ENCODE measurements at regions not wholly inside any gene's neighbourhood (a gene's known extent, or its start where the extent isn't known, plus 50 kb on each side); places are given as distances from the start of the nearest gene placed in this dataset.

DNA sequence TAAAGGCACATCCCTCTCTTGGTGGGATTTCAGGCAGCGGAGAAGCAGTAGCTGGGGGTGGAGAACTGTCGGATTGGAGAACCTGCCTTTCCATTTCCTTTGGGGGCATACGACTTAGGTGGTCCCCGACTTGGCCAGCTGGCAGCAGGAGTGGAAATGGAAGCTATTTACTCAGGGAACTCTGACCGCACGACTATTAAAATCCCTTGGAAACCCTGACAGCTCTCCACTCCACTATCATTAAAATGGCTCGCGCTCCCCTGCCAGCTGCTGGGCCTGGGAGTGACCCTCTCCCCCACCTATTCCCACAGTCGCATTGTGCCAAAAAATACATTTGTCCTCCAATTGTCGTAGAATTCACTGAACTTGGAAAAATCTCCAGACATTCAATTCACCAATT, 77.7 kb upstream of the APCDD1 start:
- Histone ChIP-seq H3K4me3 (ENCODE audit: insufficient read length, low read depth) (no peak overlapping the region), H3K4me1 (ENCODE audit: insufficient read depth, insufficient read length) (no peaks in the 10 kb centered on the region), H3K9ac (ENCODE audit: insufficient read length, low read depth) (no peak overlapping the region), H3K9me3 (ENCODE audit: insufficient read depth, low read length) (no peaks in the 10 kb centered on the region), H3K27me3 (ENCODE audit: insufficient read depth, insufficient read length) (peaks cover 8% of the 10 kb centered on the region), H3K36me3 (ENCODE audit: insufficient read depth, insufficient read length, low read length) (no peaks in the 10 kb centered on the region)
- no peak for DNase-seq (ENCODE audit: low read depth, low spot score)
- TF ChIP-seq ZNF274 (IDR thresholded peaks at IDR 0.05; ENCODE audit: low read depth, low read length) (no peak), SUZ12 (IDR thresholded peaks at IDR 0.05; ENCODE audit: extremely low read depth, insufficient read depth, insufficient read length) (no peak), YY1 (IDR thresholded peaks at IDR 0.05; ENCODE audit: insufficient read depth, insufficient read length) (no peak)

DNA sequence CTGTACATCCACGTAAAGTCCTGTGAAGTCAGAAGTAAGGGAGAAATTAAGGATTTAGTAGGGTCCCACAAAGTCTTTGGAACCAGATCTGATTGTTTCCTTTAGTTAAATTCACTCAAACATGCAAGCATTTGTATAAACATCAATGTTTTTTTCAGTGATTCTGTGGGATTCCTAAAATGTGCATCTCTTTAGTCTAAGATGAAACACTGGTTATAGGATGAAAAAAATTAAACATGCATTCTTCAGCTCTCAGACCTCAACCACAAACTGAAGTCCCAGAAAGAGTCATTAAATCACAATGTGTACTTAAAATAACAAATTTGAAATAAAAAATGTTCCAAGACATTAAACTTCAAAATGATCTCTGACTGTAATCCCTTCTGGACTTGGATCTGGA, 76.5 kb upstream of the APCDD1 start:
- no peaks in the 10 kb centered on the region for H3K36me3 ChIP-seq (ENCODE audit: insufficient read depth, insufficient read length, low read length)
- no peak for DNase-seq (ENCODE audit: low read depth, low spot score)
- no peak overlapping the region for H3K9ac ChIP-seq (ENCODE audit: insufficient read length, low read depth)
- no peak overlapping the region for H3K4me3 ChIP-seq (ENCODE audit: insufficient read length, low read depth)
- H3K27me3 ChIP-seq (ENCODE audit: insufficient read depth, insufficient read length) = peaks cover 8% of the 10 kb centered on the region
- H3K4me1 ChIP-seq (ENCODE audit: insufficient read depth, insufficient read length) = no peaks in the 10 kb centered on the region
- TF ChIP-seq ZNF274 (IDR thresholded peaks at IDR 0.05; ENCODE audit: low read depth, low read length) (no peak), SUZ12 (IDR thresholded peaks at IDR 0.05; ENCODE audit: extremely low read depth, insufficient read depth, insufficient read length) (no peak), YY1 (IDR thresholded peaks at IDR 0.05; ENCODE audit: insufficient read depth, insufficient read length) (no peak)
- no peaks in the 10 kb centered on the region for H3K9me3 ChIP-seq (ENCODE audit: insufficient read depth, low read length)

DNA sequence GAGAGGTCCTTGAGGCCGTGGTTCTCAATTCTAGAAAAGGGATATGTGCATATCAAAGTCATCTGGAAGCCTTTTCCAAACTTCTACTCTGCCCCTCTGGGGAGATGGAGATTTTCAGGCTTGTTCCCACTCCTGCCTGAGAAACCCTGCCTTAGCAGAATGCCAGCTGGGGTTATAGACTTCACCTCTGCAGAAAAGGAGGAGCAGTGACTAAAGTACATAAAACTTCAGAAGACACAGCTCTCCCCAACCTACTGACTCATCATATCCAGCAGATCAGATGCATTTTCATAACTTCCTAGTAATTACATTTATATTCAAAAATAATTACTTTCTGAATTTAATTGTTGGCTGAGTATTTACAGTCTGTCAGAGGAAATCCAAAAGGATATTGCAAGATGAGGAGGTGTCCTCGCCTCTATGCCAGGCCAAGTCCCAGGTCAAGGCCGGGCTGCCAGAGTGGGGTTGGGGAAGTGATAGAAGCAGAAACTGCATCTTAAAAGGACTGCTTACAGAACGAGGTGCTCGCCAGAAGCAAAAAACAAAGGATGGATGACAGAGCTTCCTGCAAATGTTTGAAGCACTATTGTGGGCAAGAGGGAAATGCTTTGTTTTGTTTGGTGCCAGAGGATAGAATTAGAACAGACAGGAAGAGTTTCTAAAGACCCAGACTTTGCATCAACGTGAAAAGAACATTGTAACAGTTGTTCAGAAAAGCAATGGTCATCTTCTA, 75.6 kb upstream of the APCDD1 start:
- TF ChIP-seq SUZ12 (IDR thresholded peaks at IDR 0.05; ENCODE audit: extremely low read depth, insufficient read depth, insufficient read length) (no peak), ZNF274 (IDR thresholded peaks at IDR 0.05; ENCODE audit: low read depth, low read length) (no peak), YY1 (IDR thresholded peaks at IDR 0.05; ENCODE audit: insufficient read depth, insufficient read length) (no peak)

DNA sequence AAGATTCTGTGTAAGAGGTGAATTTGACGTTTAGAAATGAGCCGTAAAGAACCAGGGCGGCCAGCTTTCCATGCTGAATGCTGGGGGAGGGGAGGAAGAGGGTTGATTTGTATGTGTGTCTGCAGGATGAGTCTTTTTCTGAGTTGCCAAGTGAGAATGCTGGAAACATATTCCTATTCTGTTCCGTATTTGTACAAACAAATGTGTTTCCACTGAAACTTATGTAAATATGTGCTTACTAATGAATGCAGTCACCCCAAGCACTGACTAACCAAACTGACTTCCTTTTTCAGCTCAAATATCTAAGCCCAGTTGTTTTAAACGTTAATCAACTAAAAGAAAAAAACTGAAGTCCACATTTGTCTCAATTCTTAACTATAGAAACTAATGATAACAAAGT, 74.9 kb upstream of the APCDD1 start:
- TF ChIP-seq ZNF274 (IDR thresholded peaks at IDR 0.05; ENCODE audit: low read depth, low read length) (no peak), YY1 (IDR thresholded peaks at IDR 0.05; ENCODE audit: insufficient read depth, insufficient read length) (no peak), SUZ12 (IDR thresholded peaks at IDR 0.05; ENCODE audit: extremely low read depth, insufficient read depth, insufficient read length) (no peak)
- no peak for DNase-seq (ENCODE audit: low read depth, low spot score)

More for the DNA sequence above, 75.6 kb upstream of the APCDD1 start:
- Histone ChIP-seq H3K9me3 (ENCODE audit: insufficient read depth, low read length) (no peaks in the 10 kb centered on the region), H3K4me1 (ENCODE audit: insufficient read depth, insufficient read length) (no peaks in the 10 kb centered on the region), H3K4me3 (ENCODE audit: insufficient read length, low read depth) (no peak overlapping the region), H3K36me3 (ENCODE audit: insufficient read depth, insufficient read length, low read length) (no peaks in the 10 kb centered on the region), H3K27me3 (ENCODE audit: insufficient read depth, insufficient read length) (peaks cover 5% of the 10 kb centered on the region), H3K9ac (ENCODE audit: insufficient read length, low read depth) (no peak overlapping the region)
- DNase-seq (ENCODE audit: low read depth, low spot score) = no peak

DNA sequence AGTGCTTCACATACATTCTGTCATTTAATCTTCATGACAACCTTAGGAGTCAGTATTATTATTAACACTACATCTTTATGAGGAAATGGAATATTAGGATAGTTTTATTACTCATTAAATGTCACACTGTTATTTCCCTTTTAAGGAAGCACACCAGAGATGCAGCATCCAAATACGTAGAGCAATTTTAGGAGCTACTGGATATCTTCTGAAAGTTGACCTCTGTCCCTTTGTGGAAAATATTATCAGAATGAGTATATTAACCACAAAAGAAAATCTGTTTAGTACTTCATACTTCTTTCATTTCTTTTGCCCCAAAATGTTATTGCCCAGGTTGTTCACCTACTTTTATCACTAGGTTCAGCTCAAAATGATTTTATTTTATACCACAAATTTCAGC, 72.9 kb upstream of the APCDD1 start:
- DNase-seq (ENCODE audit: low read depth, low spot score) = no peak
- Histone ChIP-seq H3K9me3 (ENCODE audit: insufficient read depth, low read length) (no peaks in the 10 kb centered on the region), H3K36me3 (ENCODE audit: insufficient read depth, insufficient read length, low read length) (no peaks in the 10 kb centered on the region), H3K27me3 (ENCODE audit: insufficient read depth, insufficient read length) (no peaks in the 10 kb centered on the region), H3K9ac (ENCODE audit: insufficient read length, low read depth) (no peak overlapping the region), H3K4me3 (ENCODE audit: insufficient read length, low read depth) (no peak overlapping the region), H3K4me1 (ENCODE audit: insufficient read depth, insufficient read length) (no peaks in the 10 kb centered on the region)
- no peak for TF ChIP-seq SUZ12 (IDR thresholded peaks at IDR 0.05; ENCODE audit: extremely low read depth, insufficient read depth, insufficient read length)

More for the DNA sequence above, 74.9 kb upstream of the APCDD1 start:
- Histone ChIP-seq H3K4me1 (ENCODE audit: insufficient read depth, insufficient read length) (no peaks in the 10 kb centered on the region), H3K4me3 (ENCODE audit: insufficient read length, low read depth) (no peak overlapping the region), H3K36me3 (ENCODE audit: insufficient read depth, insufficient read length, low read length) (no peaks in the 10 kb centered on the region), H3K27me3 (ENCODE audit: insufficient read depth, insufficient read length) (no peaks in the 10 kb centered on the region), H3K9me3 (ENCODE audit: insufficient read depth, low read length) (no peaks in the 10 kb centered on the region), H3K9ac (ENCODE audit: insufficient read length, low read depth) (no peak overlapping the region)

DNA sequence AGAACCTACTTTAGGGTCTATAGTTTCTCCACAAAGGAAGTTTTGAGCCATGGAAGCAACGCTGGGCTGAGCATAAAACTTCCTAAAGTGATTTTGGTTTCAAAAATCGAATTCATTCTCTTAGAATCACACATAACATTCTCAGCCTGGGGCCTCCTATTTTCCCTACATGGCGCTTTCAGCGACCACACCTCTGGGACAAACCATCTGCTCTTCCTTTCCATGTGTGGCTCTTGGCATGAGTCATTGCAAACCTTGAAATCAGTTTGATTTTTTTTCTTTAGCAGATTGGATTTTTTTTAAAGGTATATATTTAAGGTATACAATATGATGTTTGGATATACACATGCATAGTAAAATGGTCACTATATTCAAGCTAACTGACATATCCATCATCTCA, 72.5 kb upstream of the APCDD1 start:
- H3K4me1 ChIP-seq (ENCODE audit: insufficient read depth, insufficient read length) = no peaks in the 10 kb centered on the region
- H3K36me3 ChIP-seq (ENCODE audit: insufficient read depth, insufficient read length, low read length) = no peaks in the 10 kb centered on the region
- no peak for DNase-seq (ENCODE audit: low read depth, low spot score)
- no peak overlapping the region for H3K9ac ChIP-seq (ENCODE audit: insufficient read length, low read depth)
- TF ChIP-seq SUZ12 (IDR thresholded peaks at IDR 0.05; ENCODE audit: extremely low read depth, insufficient read depth, insufficient read length) (no peak), YY1 (IDR thresholded peaks at IDR 0.05; ENCODE audit: insufficient read depth, insufficient read length) (no peak), ZNF274 (IDR thresholded peaks at IDR 0.05; ENCODE audit: low read depth, low read length) (no peak)
- H3K9me3 ChIP-seq (ENCODE audit: insufficient read depth, low read length) = no peaks in the 10 kb centered on the region
- H3K27me3 ChIP-seq (ENCODE audit: insufficient read depth, insufficient read length) = no peaks in the 10 kb centered on the region
- no peak overlapping the region for H3K4me3 ChIP-seq (ENCODE audit: insufficient read length, low read depth)

DNA sequence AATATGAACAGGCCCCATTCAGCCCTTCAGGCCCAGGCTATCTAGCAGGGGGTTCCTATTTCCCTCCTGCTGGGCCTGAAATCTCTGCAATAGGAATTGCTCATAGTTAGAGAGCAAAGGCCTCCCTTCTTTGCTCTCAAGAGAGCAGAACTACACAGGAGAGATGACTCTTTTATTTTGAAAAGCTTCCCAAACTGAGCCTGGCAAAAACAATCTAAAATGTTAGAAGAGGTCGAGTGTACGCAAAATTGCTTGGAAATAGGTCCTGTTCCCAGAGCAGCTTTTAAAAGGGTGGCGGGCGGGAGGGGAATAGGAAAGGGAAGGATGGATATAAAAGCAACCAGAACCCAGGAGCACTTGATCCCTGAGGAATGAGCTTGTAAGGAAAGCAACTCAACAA, 68.4 kb upstream of the APCDD1 start:
- Histone ChIP-seq H3K4me1 (ENCODE audit: insufficient read depth, insufficient read length) (no peaks in the 10 kb centered on the region), H3K9me3 (ENCODE audit: insufficient read depth, low read length) (no peaks in the 10 kb centered on the region), H3K27me3 (ENCODE audit: insufficient read depth, insufficient read length) (no peaks in the 10 kb centered on the region), H3K9ac (ENCODE audit: insufficient read length, low read depth) (no peak overlapping the region), H3K4me3 (ENCODE audit: insufficient read length, low read depth) (no peak overlapping the region), H3K36me3 (ENCODE audit: insufficient read depth, insufficient read length, low read length) (no peaks in the 10 kb centered on the region)
- no peak for DNase-seq (ENCODE audit: low read depth, low spot score)
- TF ChIP-seq ZNF274 (IDR thresholded peaks at IDR 0.05; ENCODE audit: low read depth, low read length) = no peak
- TF ChIP-seq SUZ12 (IDR thresholded peaks at IDR 0.05; ENCODE audit: extremely low read depth, insufficient read depth, insufficient read length) = no peak
- no peak for TF ChIP-seq YY1 (IDR thresholded peaks at IDR 0.05; ENCODE audit: insufficient read depth, insufficient read length)
